ENCODE measurements at regions not wholly inside any gene's neighbourhood (a gene's known extent, or its start where the extent isn't known, plus 50 kb on each side); places are given as distances from the start of the nearest gene placed in this dataset.
"Not testable (repeated sequence)": the region's sequence is repeated elsewhere in the genome, so short reads cannot be mapped to it uniquely, and the experiment has no call there.

- DNase-seq (ENCODE audit: low read depth): no peak
Measured at GRCh38 chr12:69131077-69131476, 108.3 kb upstream of the CPSF6 start.

GRCh38 chr12:69136931-69137613 is 102.3 kb upstream of the CPSF6 start:
- DNase-seq (ENCODE audit: low read depth): no peak

GRCh38 chr12:69141074-69141473 is 98.3 kb upstream of the CPSF6 start:
- no peak for DNase-seq (ENCODE audit: low read depth)

- DNase-seq (ENCODE audit: low read depth): no peak
Measured at GRCh38 chr12:69149270-69149669, 90.1 kb upstream of the CPSF6 start.

GRCh38 chr12:69150083-69150795 is 89.1 kb upstream of the CPSF6 start:
- DNase-seq (ENCODE audit: low read depth): no peak

- DNase-seq (ENCODE audit: low read depth): no peak
Measured at GRCh38 chr12:69150796-69151127, 88.6 kb upstream of the CPSF6 start.

GRCh38 chr12:69151254-69151764 is 88.1 kb upstream of the CPSF6 start:
- DNase-seq (ENCODE audit: low read depth): no peak

GRCh38 chr12:69154585-69155363 is 84.6 kb upstream of the CPSF6 start:
- DNase-seq (ENCODE audit: low read depth): peak; percentile 35

- DNase-seq (ENCODE audit: low read depth): peak; percentile 61
Measured at GRCh38 chr12:69157023-69157655, 82.2 kb upstream of the CPSF6 start.

- no peak for DNase-seq (ENCODE audit: low read depth)
Measured at GRCh38 chr12:69161829-69162228, 77.5 kb upstream of the CPSF6 start.

- no peak for DNase-seq (ENCODE audit: low read depth)
Measured at GRCh38 chr12:69163681-69164362, 75.5 kb upstream of the CPSF6 start.

GRCh38 chr12:69167648-69168165 is 71.7 kb upstream of the CPSF6 start:
- no peak for DNase-seq (ENCODE audit: low read depth)

GRCh38 chr12:69168363-69168762 is 71.0 kb upstream of the CPSF6 start:
- no peak for DNase-seq (ENCODE audit: low read depth)

- no peak for DNase-seq (ENCODE audit: low read depth)
Measured at GRCh38 chr12:69168828-69169227, 70.5 kb upstream of the CPSF6 start.

- DNase-seq (ENCODE audit: low read depth): no peak
Measured at GRCh38 chr12:69170293-69170692, 69.1 kb upstream of the CPSF6 start.

- no peak for DNase-seq (ENCODE audit: low read depth)
Measured at GRCh38 chr12:69171881-69172280, 67.5 kb upstream of the CPSF6 start.

GRCh38 chr12:69172491-69172890 is 66.9 kb upstream of the CPSF6 start:
- DNase-seq (ENCODE audit: low read depth): no peak

GRCh38 chr12:69173368-69173767 is 66.0 kb upstream of the CPSF6 start:
- no peak for DNase-seq (ENCODE audit: low read depth)

- DNase-seq (ENCODE audit: low read depth): no peak
Measured at GRCh38 chr12:69179786-69180185, 59.6 kb upstream of the CPSF6 start.

GRCh38 chr12:69187572-69187971 is 51.8 kb upstream of the CPSF6 start:
- not testable (repeated sequence) for DNase-seq (ENCODE audit: low read depth)

- DNase-seq (ENCODE audit: low read depth): no peak
Measured at GRCh38 chr12:69189378-69189978, 49.9 kb upstream of the CPSF6 start.

Measured in CMK (cell line).